HCT116 (cell line): ENCODE measurements at regions not wholly inside any gene's neighbourhood (a gene's known extent, or its start where the extent isn't known, plus 50 kb on each side); places are given as distances from the start of the nearest gene placed in this dataset.

ENCODE experiments used
- ATAC-seq: fragments of 200-7000 bp; cut with Tn5 transposase; 2 replicates; pipeline ENCODE4 v1.9.1; 2020; ENCODE audit warnings: mild to moderate bottlenecking, moderate library complexity
- BruUV-seq: library from RNA; stranded (reverse); fragments of 400-500 nt; replicated peaks from 2 replicates; lab custom pipeline; 2021; lab: Mats Ljungman, UMichigan
- CTCF ChIA-PET: fragments of 300-600 bp; sonication (Branson Sonifier 250); formaldehyde crosslinking; loops from one replicate; lab custom pipeline; 2021; ENCODE audit warnings: antibody characterized with exemption; lab: Charles Lee
- POLR2A ChIA-PET: fragments of 300-600, 350-600 bp; sonication (Branson Sonifier 250); formaldehyde crosslinking; loops from one replicate; lab custom pipeline; 2021; ENCODE audit warnings: antibody characterized with exemption; lab: Charles Lee
- RAD21 ChIA-PET, 2 experiments: fragments of 300-600 bp; sonication (Branson Sonifier 250); formaldehyde crosslinking; loops; one replicate each; lab custom pipeline; 2023; ENCODE audit warnings: low total read pairs in 2 of 2; ENCODE audit not compliant: uncharacterized antibody in 2 of 2, unreplicated experiment in 2 of 2, low non-redundant PET in 1 of 2; lab: Charles Lee
- DNase-seq: peaks from one replicate; pipeline ENCODE4 v3.0.0-alpha.2; 2010; ENCODE audit warnings: low read depth, low spot score
- H2AFZ ChIP-seq: fragments of 200-600 bp; shearing (Covaris generic), sonication (generic); 2 replicates; pipeline ENCODE4 v1.6.1; 2017; ENCODE audit warnings: low read depth, mixed run types, mixed read lengths, antibody characterized with exemption, low read length; ENCODE audit not compliant: poor library complexity, severe bottlenecking
- H3K27ac ChIP-seq: 2 replicates; pipeline ENCODE4 v1.5.1; 2012; ENCODE audit warnings: low read depth, low read length
- H3K27me3 ChIP-seq: fragments of 200-600 bp; sonication (generic); 2 replicates; pipeline ENCODE4 v1.6.1; 2016; ENCODE audit warnings: mixed run types, low read length, mixed read lengths; ENCODE audit not compliant: insufficient read depth
- H3K36me3 ChIP-seq, 2 experiments: fragments of 200-500 bp in 1 of 2; fragments of 200-600 bp in 1 of 2; sonication (Bioruptor generic) in 1 of 2; sonication (generic) in 1 of 2; 2 replicates each; pipeline versions ENCODE4 v1.5.1 to v1.6.1; 2014 to 2016; ENCODE audit warnings: low read length in 2 of 2, inconsistent platforms in 1 of 2, mixed read lengths in 1 of 2, mixed run types in 1 of 2; ENCODE audit not compliant: insufficient read depth in 2 of 2, control insufficient read depth in 1 of 2
- H3K4me1 ChIP-seq, 2 experiments: fragments of 200-600 bp in 1 of 2; sonication (generic) in 1 of 2; 2 replicates each; pipeline versions ENCODE4 v1.5.1 to v1.6.1; 2012 to 2017; ENCODE audit warnings: low read length in 2 of 2, inconsistent platforms in 1 of 2, mild to moderate bottlenecking in 1 of 2, mixed read lengths in 1 of 2, mixed run types in 1 of 2, moderate library complexity in 1 of 2; ENCODE audit not compliant: insufficient read depth in 2 of 2, control insufficient read depth in 1 of 2
- H3K4me2 ChIP-seq: fragments of 200-600 bp; sonication (generic); 2 replicates; pipeline ENCODE4 v1.6.1; 2017; ENCODE audit warnings: mixed run types, low read length, mixed read lengths
- H3K4me3 ChIP-seq, 2 experiments: fragments of 200-600 bp in 1 of 2; sonication (generic) in 1 of 2; replicated peaks in 1 of 2; 2 replicates each; pipeline ENCODE4 v1.5.1; 2011 to 2016; ENCODE audit warnings: low read length in 2 of 2, control low read depth in 1 of 2, low read depth in 1 of 2, mild to moderate bottlenecking in 1 of 2, mixed read lengths in 1 of 2, mixed run types in 1 of 2
- H3K79me2 ChIP-seq: fragments of 200-600 bp; sonication (generic); 2 replicates; pipeline ENCODE4 v1.6.1; 2017; ENCODE audit warnings: mild to moderate bottlenecking, mixed run types, low read length, moderate library complexity, mixed read lengths; ENCODE audit not compliant: insufficient read depth
- H3K9ac ChIP-seq: fragments of 200-600 bp; sonication (generic); 2 replicates; pipeline ENCODE4 v1.6.1; 2016; ENCODE audit warnings: low read length, mixed read lengths
- H3K9me2 ChIP-seq: fragments of 200-600 bp; sonication (generic), shearing (Covaris generic); 2 replicates; pipeline ENCODE4 v1.6.1; 2017; ENCODE audit warnings: mixed run types, mild to moderate bottlenecking, moderate library complexity; ENCODE audit not compliant: insufficient read depth
- H3K9me3 ChIP-seq, 2 experiments: fragments of 200-500 bp in 1 of 2; fragments of 200-600 bp in 1 of 2; sonication (Bioruptor generic) in 1 of 2; sonication (generic) in 1 of 2; 2 replicates each; pipeline ENCODE4 v1.6.1; 2014 to 2017; ENCODE audit warnings: low read length in 2 of 2, mixed read lengths in 2 of 2, inconsistent platforms in 1 of 2, low read depth in 1 of 2, mild to moderate bottlenecking in 1 of 2, mixed run types in 1 of 2, moderate library complexity in 1 of 2; ENCODE audit not compliant: control insufficient read depth in 1 of 2, insufficient read depth in 1 of 2
- H4K20me1 ChIP-seq: fragments of 200-600 bp; sonication (generic), shearing (Covaris generic); 2 replicates; pipeline ENCODE4 v1.6.1; 2017; ENCODE audit warnings: mixed run types, mild to moderate bottlenecking, moderate library complexity; ENCODE audit not compliant: insufficient read depth
- CEBPB ChIP-seq: IDR thresholded peaks from 2 replicates; pipeline ENCODE4 v1.6.1; 2012; ENCODE audit warnings: low read depth
- EGR1 ChIP-seq: IDR thresholded peaks from 2 replicates; pipeline ENCODE4 v1.6.1; 2012; ENCODE audit warnings: low read depth
- EZH2phosphoT487 ChIP-seq: fragments of 200-600 bp; IDR thresholded peaks from 2 replicates; pipeline ENCODE4 v1.6.1; 2018; ENCODE audit warnings: antibody characterized with exemption, borderline replicate concordance
- MAX ChIP-seq: IDR thresholded peaks from 2 replicates; pipeline ENCODE4 v1.6.1; 2012
- POLR2AphosphoS5 ChIP-seq: IDR thresholded peaks from 2 replicates; pipeline ENCODE4 v1.6.1; 2011; ENCODE audit warnings: mild to moderate bottlenecking, low read depth, low read length, moderate library complexity
- RAD21 ChIP-seq: IDR thresholded peaks from 2 replicates; pipeline ENCODE4 v1.6.1; 2012; ENCODE audit warnings: low read depth, mild to moderate bottlenecking
- REST ChIP-seq: IDR thresholded peaks from 2 replicates; pipeline ENCODE4 v1.6.1; 2012; ENCODE audit warnings: low read depth
- SRF ChIP-seq: IDR thresholded peaks from 2 replicates; pipeline ENCODE4 v1.6.1; 2012; ENCODE audit warnings: low read depth
- TCF7L2 ChIP-seq: IDR thresholded peaks from 2 replicates; pipeline ENCODE4 v1.7.0; 2011; ENCODE audit warnings: borderline replicate concordance, inconsistent platforms; ENCODE audit not compliant: insufficient read depth, insufficient read length; ENCODE audit errors: extremely low read depth
- YY1 ChIP-seq: IDR thresholded peaks from 2 replicates; pipeline ENCODE4 v1.6.1; 2011; ENCODE audit warnings: low read length, low read depth, moderate library complexity, mild to moderate bottlenecking; ENCODE audit not compliant: insufficient replicate concordance; ENCODE audit errors: extremely low read depth
- ZNF274 ChIP-seq: fragments of 200-500 bp; sonication (Bioruptor generic); IDR thresholded peaks from 2 replicates; pipeline ENCODE4 v1.6.1; 2014; ENCODE audit warnings: mild to moderate bottlenecking, low read depth, low read length, inconsistent platforms
- intact Hi-C: fragments of 100-400 bp; cut with micrococcal nuclease; formaldehyde crosslinking; loops from 2 replicates; pipeline ENCODE4 v1.10.0; 2022
- TF ChIP-seq, protein P1 (sequence below): IDR thresholded peaks from 2 replicates; pipeline ENCODE4 v1.6.1; 2012

DNA sequence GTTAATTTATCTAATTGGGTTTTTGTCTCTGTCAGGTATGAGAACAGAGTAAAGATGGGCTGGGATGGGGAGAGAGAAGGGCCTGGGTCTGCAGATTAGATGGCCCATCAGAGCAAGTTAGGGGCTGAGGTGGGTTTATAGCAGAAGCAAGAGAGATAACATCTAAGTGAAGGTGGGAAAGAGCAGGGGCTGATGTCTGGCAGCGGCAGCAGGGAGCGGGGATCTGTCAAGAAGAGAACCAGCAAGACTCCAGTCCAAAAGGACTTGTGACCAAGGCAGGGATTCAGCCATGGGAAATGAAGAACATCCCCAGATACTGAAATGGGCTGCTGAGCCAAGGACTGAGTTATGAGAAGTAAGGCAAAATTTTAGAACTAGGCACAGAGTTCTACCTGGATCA, 320.6 kb upstream of the TBL1XR1 start:
- ATAC-seq (no peak), DNase-seq (no peak)
- intact Hi-C loops, result no loop called here
- no peaks in the 10 kb centered on the region for H3K9me3 ChIP-seq
- ChIA-PET POLR2A (no interaction called here), CTCF (no interaction called here), RAD21 (no interaction called here)
- H3K27ac ChIP-seq, result no peak overlapping the region
- H2AFZ ChIP-seq, result no peak overlapping the region
- no TSS peak for BruUV-seq
- H3K27me3 ChIP-seq, result no peaks in the 10 kb centered on the region
- H3K9me2 ChIP-seq, result no peaks in the 10 kb centered on the region
- no peak overlapping the region for H3K4me2 ChIP-seq
- H4K20me1 ChIP-seq, result no peaks in the 10 kb centered on the region
- TF ChIP-seq, protein P1, sequence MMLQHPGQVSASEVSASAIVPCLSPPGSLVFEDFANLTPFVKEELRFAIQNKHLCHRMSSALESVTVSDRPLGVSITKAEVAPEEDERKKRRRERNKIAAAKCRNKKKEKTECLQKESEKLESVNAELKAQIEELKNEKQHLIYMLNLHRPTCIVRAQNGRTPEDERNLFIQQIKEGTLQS, result no peak
- TF ChIP-seq EZH2phosphoT487 (no peak), ZNF274 (no peak), REST (no peak), SRF (no peak), YY1 (no peak), RAD21 (no peak), EGR1 (no peak), TCF7L2 (no peak), POLR2AphosphoS5 (no peak), CEBPB (no peak), MAX (no peak)
- no peaks in the 10 kb centered on the region for H3K79me2 ChIP-seq
- no peak overlapping the region for H3K4me3 ChIP-seq
- no peaks in the 10 kb centered on the region for H3K4me1 ChIP-seq
- no peaks in the 10 kb centered on the region for H3K36me3 ChIP-seq
- H3K9ac ChIP-seq, result no peak overlapping the region
